H9 (cell line): ENCODE measurements at regions not wholly inside any gene's neighbourhood (a gene's known extent, or its start where the extent isn't known, plus 50 kb on each side); places are given as distances from the start of the nearest gene placed in this dataset.

ENCODE experiments used
- DNase-seq: peaks from one replicate; pipeline ENCODE4 v3.0.0-alpha.2; 2017
- H2AFZ ChIP-seq: one replicate; pipeline ENCODE4 v1.6.1; 2013; ENCODE audit warnings: mild to moderate bottlenecking, low read length, control low read depth, moderate library complexity
- H2AK5ac ChIP-seq: 2 replicates; pipeline ENCODE4 v1.6.1; 2013; ENCODE audit warnings: low read length, control low read depth, mixed read lengths; ENCODE audit not compliant: insufficient read length
- H2BK120ac ChIP-seq: one replicate; pipeline ENCODE4 v1.6.1; 2013; ENCODE audit warnings: low read depth, mild to moderate bottlenecking, low read length, control low read depth, inconsistent platforms; ENCODE audit not compliant: poor library complexity, severe bottlenecking
- H2BK12ac ChIP-seq: 2 replicates; pipeline ENCODE4 v1.6.1; 2013; ENCODE audit warnings: low read length, control low read depth, mixed read lengths, low read depth; ENCODE audit not compliant: insufficient read length
- H2BK15ac ChIP-seq: 2 replicates; pipeline ENCODE4 v1.6.1; 2013; ENCODE audit warnings: low read depth, low read length, control low read depth
- H2BK20ac ChIP-seq: one replicate; pipeline ENCODE4 v1.6.1; 2013; ENCODE audit warnings: low read depth, mild to moderate bottlenecking, low read length, control low read depth, inconsistent platforms; ENCODE audit not compliant: poor library complexity, severe bottlenecking
- H2BK5ac ChIP-seq: 2 replicates; pipeline ENCODE4 v1.6.1; 2013; ENCODE audit warnings: low read length, control low read depth, mixed read lengths; ENCODE audit not compliant: insufficient read length
- H3K14ac ChIP-seq: 2 replicates; pipeline ENCODE4 v1.6.1; 2013; ENCODE audit warnings: low read length, control low read depth; ENCODE audit not compliant: insufficient read depth
- H3K18ac ChIP-seq: 2 replicates; pipeline ENCODE4 v1.6.1; 2013; ENCODE audit warnings: low read depth, mild to moderate bottlenecking, mixed read lengths, low read length, control low read depth; ENCODE audit not compliant: insufficient read length
- H3K23ac ChIP-seq: 2 replicates; pipeline ENCODE4 v1.6.1; 2013; ENCODE audit warnings: low read length, control low read depth, mixed read lengths, low read depth; ENCODE audit not compliant: insufficient read length
- H3K23me2 ChIP-seq: 2 replicates; pipeline ENCODE4 v1.6.1; 2013; ENCODE audit warnings: low read depth, mild to moderate bottlenecking, mixed read lengths, low read length, control low read depth; ENCODE audit not compliant: insufficient read length, poor library complexity, severe bottlenecking
- H3K27ac ChIP-seq: 2 replicates; pipeline ENCODE4 v1.5.1; 2013; ENCODE audit warnings: low read length, control low read depth, mixed read lengths, low read depth; ENCODE audit not compliant: insufficient read length
- H3K27me3 ChIP-seq: 2 replicates; pipeline ENCODE4 v1.6.1; 2013; ENCODE audit warnings: low read length, control low read depth, inconsistent platforms; ENCODE audit not compliant: insufficient read depth
- H3K4ac ChIP-seq: 2 replicates; pipeline ENCODE4 v1.6.1; 2013; ENCODE audit warnings: low read depth, mild to moderate bottlenecking, control low read depth, inconsistent platforms, low read length, moderate library complexity
- H3K4me1 ChIP-seq: 2 replicates; pipeline ENCODE4 v1.6.1; 2013; ENCODE audit warnings: low read length, control low read depth, inconsistent platforms; ENCODE audit not compliant: insufficient read depth
- H3K4me2 ChIP-seq: 2 replicates; pipeline ENCODE4 v1.6.1; 2013; ENCODE audit warnings: low read length, control low read depth, mixed read lengths; ENCODE audit not compliant: insufficient read length, insufficient read depth
- H3K56ac ChIP-seq: 2 replicates; pipeline ENCODE4 v1.6.1; 2013; ENCODE audit warnings: low read depth, mild to moderate bottlenecking, mixed read lengths, low read length, control low read depth; ENCODE audit not compliant: insufficient read length
- H3K79me1 ChIP-seq: 2 replicates; pipeline ENCODE4 v1.6.1; 2013; ENCODE audit warnings: low read depth, mild to moderate bottlenecking, moderate library complexity, low read length, control low read depth, inconsistent platforms; ENCODE audit not compliant: insufficient read depth, poor library complexity, severe bottlenecking
- H3K79me2 ChIP-seq: 2 replicates; pipeline ENCODE4 v1.6.1; 2013; ENCODE audit warnings: low read length, control low read depth, inconsistent platforms; ENCODE audit not compliant: insufficient read depth
- H3K9ac ChIP-seq: 2 replicates; pipeline ENCODE4 v1.6.1; 2013; ENCODE audit warnings: low read length, control low read depth, mixed read lengths; ENCODE audit not compliant: insufficient read length; ENCODE audit errors: extremely low read depth
- H3K9me3 ChIP-seq: one replicate; pipeline ENCODE4 v1.6.1; 2013; ENCODE audit warnings: low read depth, low read length, inconsistent platforms; ENCODE audit not compliant: control insufficient read depth
- H3T11ph ChIP-seq: one replicate; pipeline ENCODE4 v1.6.1; 2013; ENCODE audit warnings: mild to moderate bottlenecking, low read length, control low read depth, inconsistent platforms
- H4K20me1 ChIP-seq: one replicate; pipeline ENCODE4 v1.6.1; 2013; ENCODE audit not compliant: control insufficient read depth, insufficient read length, insufficient read depth
- H4K5ac ChIP-seq: 2 replicates; pipeline ENCODE4 v1.6.1; 2013; ENCODE audit warnings: low read depth, mild to moderate bottlenecking, mixed read lengths, low read length, control low read depth; ENCODE audit not compliant: insufficient read length
- H4K8ac ChIP-seq: replicated peaks from 2 replicates; pipeline ENCODE4 v1.6.1; 2013; ENCODE audit warnings: low read length, control low read depth, mixed read lengths, low read depth; ENCODE audit not compliant: insufficient read length
- H4K91ac ChIP-seq: 2 replicates; pipeline ENCODE4 v1.6.1; 2013; ENCODE audit warnings: low read depth, mild to moderate bottlenecking, moderate library complexity, mixed read lengths, low read length, control low read depth; ENCODE audit not compliant: insufficient read length
- H3K27ac Mint-ChIP-seq, 3 experiments: 2 replicates in 2 of 3; 3 replicates in 1 of 3; pipeline ENCODE4 v1.8.0; 2020 to 2021; ENCODE audit warnings: mixed read lengths in 3 of 3, mild to moderate bottlenecking in 1 of 3, moderate library complexity in 1 of 3
- H3K27me3 Mint-ChIP-seq: 2 replicates; pipeline ENCODE4 v1.8.0; 2021; ENCODE audit warnings: low read depth, mild to moderate bottlenecking, moderate library complexity, mixed read lengths
- H3K36me3 Mint-ChIP-seq, 3 experiments: 2 replicates in 2 of 3; 3 replicates in 1 of 3; pipeline ENCODE4 v1.8.0; 2020 to 2021; ENCODE audit warnings: low read depth in 3 of 3, mixed read lengths in 3 of 3; ENCODE audit not compliant: insufficient read depth in 1 of 3
- H3K4me1 Mint-ChIP-seq, 2 experiments: 2 replicates each; pipeline ENCODE4 v1.8.0; 2020; ENCODE audit warnings: mixed read lengths in 2 of 2
- H3K4me3 Mint-ChIP-seq, 2 experiments: 2 replicates in 1 of 2; 3 replicates in 1 of 2; pipeline ENCODE4 v1.8.0; 2020 to 2021; ENCODE audit warnings: mild to moderate bottlenecking in 2 of 2, mixed read lengths in 2 of 2, moderate library complexity in 1 of 2
- H3K9me3 Mint-ChIP-seq, 2 experiments: 2 replicates in 1 of 2; 3 replicates in 1 of 2; pipeline ENCODE4 v1.8.0; 2020; ENCODE audit warnings: mild to moderate bottlenecking in 2 of 2, mixed read lengths in 2 of 2, moderate library complexity in 1 of 2
- WGBS: extraction: QIAGEN DNeasy Blood & Tissue Kit; methylation state at CpG from one replicate; pipeline ENCODE4 v1.1.7; 2013; ENCODE audit warnings: missing lambda C conversion rate, low lambda C conversion rate, mixed read lengths; ENCODE audit not compliant: insufficient read length; ENCODE audit errors: extremely low coverage; 5-methylcytosine and 5-hydroxymethylcytosine counted together
- TF ChIP-seq, protein P1 (sequence below): fragments of 200-600 bp; sonication (generic); conservative IDR thresholded peaks from 3 replicates; pipeline ENCODE4 v1.8.0; 2021; ENCODE audit warnings: antibody characterized with exemption, mild to moderate bottlenecking

DNA sequence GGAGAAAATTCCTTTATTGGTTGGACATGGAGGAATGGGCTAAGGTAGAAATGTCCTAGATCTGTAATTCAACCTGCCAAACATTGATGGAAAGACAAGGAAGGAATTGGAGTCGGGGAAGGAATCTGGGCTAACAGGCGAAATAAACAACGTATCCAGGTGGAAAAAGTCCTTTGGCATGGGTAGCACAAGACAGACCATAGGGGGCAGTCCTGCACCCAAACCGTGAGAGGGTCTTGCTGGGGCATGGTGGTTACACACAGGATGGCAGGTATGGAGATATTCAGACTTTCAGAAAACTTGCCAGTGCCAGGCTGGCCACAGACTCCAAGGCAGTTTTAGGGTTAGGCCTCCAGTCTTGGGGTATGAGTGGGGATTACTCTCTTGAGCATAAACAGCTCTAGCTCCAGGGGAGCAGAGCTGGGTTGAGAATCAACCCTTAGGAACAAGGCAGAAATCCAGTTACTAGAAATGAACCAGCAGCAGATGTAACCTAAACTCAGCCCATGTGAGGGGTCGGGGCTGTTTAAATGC is 188.6 kb upstream of the GDF10 start:
- H3K4me3 Mint-ChIP-seq = no peak overlapping the region
- no peaks in the 10 kb centered on the region for H3K9me3 ChIP-seq
- no peak overlapping the region for H3K9ac ChIP-seq

More for the DNA sequence above, 188.6 kb upstream of the GDF10 start:
- H3K4me1 ChIP-seq = no peaks in the 10 kb centered on the region; the same call in 1 of the 2 replicates
- peak; percentile 59 for DNase-seq
- H3K23ac ChIP-seq = no peak overlapping the region
- no peak overlapping the region for H4K91ac ChIP-seq
- H3K27ac ChIP-seq = no peak overlapping the region
- no peak overlapping the region for H2BK5ac ChIP-seq
- H3K23me2 ChIP-seq = peaks cover 3% of the 10 kb centered on the region
- H2AFZ ChIP-seq = no peak overlapping the region
- Mint-ChIP-seq H3K9me3 (no peaks in the 10 kb centered on the region), H3K27ac (no peak overlapping the region; a peak in 2 of 7 replicates), H3K36me3 (no peaks in the 10 kb centered on the region; a peak in 1 of 7 replicates), H3K4me1 (peaks cover 8 to 16% of the 10 kb centered on the region in 2 experiments), H3K27me3 (peaks cover 26% of the 10 kb centered on the region)
- H2BK15ac ChIP-seq = no peak overlapping the region
- no peak overlapping the region for H2AK5ac ChIP-seq
- H4K5ac ChIP-seq = no peak overlapping the region
- no peak overlapping the region for H3K56ac ChIP-seq
- no peaks in the 10 kb centered on the region; the same call in 1 of the 2 replicates for H3K27me3 ChIP-seq
- H4K8ac ChIP-seq = no peak overlapping the region
- no peak overlapping the region for H2BK12ac ChIP-seq
- H2BK120ac ChIP-seq = no peak overlapping the region
- no peaks in the 10 kb centered on the region for H3K79me2 ChIP-seq
- H2BK20ac ChIP-seq = no peak overlapping the region
- no peak overlapping the region for H3K14ac ChIP-seq
- H3K4me2 ChIP-seq = no peak overlapping the region
- no peak overlapping the region for H3K4ac ChIP-seq
- H3T11ph ChIP-seq = no peak overlapping the region
- no peak overlapping the region for H3K18ac ChIP-seq
- WGBS = no CpG with 5 or more reads among the region's 5 CpGs
- no peaks in the 10 kb centered on the region for H3K79me1 ChIP-seq
- H4K20me1 ChIP-seq = no peaks in the 10 kb centered on the region
- TF ChIP-seq, protein P1, sequence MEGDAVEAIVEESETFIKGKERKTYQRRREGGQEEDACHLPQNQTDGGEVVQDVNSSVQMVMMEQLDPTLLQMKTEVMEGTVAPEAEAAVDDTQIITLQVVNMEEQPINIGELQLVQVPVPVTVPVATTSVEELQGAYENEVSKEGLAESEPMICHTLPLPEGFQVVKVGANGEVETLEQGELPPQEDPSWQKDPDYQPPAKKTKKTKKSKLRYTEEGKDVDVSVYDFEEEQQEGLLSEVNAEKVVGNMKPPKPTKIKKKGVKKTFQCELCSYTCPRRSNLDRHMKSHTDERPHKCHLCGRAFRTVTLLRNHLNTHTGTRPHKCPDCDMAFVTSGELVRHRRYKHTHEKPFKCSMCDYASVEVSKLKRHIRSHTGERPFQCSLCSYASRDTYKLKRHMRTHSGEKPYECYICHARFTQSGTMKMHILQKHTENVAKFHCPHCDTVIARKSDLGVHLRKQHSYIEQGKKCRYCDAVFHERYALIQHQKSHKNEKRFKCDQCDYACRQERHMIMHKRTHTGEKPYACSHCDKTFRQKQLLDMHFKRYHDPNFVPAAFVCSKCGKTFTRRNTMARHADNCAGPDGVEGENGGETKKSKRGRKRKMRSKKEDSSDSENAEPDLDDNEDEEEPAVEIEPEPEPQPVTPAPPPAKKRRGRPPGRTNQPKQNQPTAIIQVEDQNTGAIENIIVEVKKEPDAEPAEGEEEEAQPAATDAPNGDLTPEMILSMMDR = peak; percentile 64
